ENCODE measurements at regions not wholly inside any gene's neighbourhood (a gene's known extent, or its start where the extent isn't known, plus 50 kb on each side); places are given as distances from the start of the nearest gene placed in this dataset.
A peak's percentile ranks its signal among the peaks of the same experiment; 100 is the strongest.

GRCh38 chr22:49015459-49015858 lies 812.2 kb downstream of the BRD1 start:
- Histone ChIP-seq H3K4me1 (peaks cover 0 to 31% (median 0%) of the 10 kb centered on the region in 4 donors), H3K36me3 (no peaks in the 10 kb centered on the region), H3K27me3 (no peaks in the 10 kb centered on the region), H3K27ac (no peak overlapping the region), H3K9me3 (no peaks in the 10 kb centered on the region), H3K4me3 (no peak overlapping the region)
- no peak for DNase-seq (ENCODE audit: low spot score in 2 of 2)
- TF ChIP-seq CTCF (IDR thresholded peaks at IDR 0.05): no peak
- TF ChIP-seq EP300 (IDR thresholded peaks at IDR 0.05): no peak
- no peak for TF ChIP-seq POLR2A (IDR thresholded peaks at IDR 0.05)
- WGBS, 2 donors: 92 to 93% methylated on average over 13 of the region's 13 CpGs

- Histone ChIP-seq H3K27me3 (no peaks in the 10 kb centered on the region), H3K36me3 (no peaks in the 10 kb centered on the region), H3K4me3 (no peak overlapping the region), H3K4me1 (peaks cover 0 to 31% (median 0%) of the 10 kb centered on the region in 4 donors), H3K9me3 (no peaks in the 10 kb centered on the region), H3K27ac (no peak overlapping the region)
- 67 to 69% methylated on average over 19 to 22 of the region's 24 CpGs for WGBS, 2 donors
- TF ChIP-seq EP300 (IDR thresholded peaks at IDR 0.05) (no peak), POLR2A (IDR thresholded peaks at IDR 0.05) (no peak), CTCF (IDR thresholded peaks at IDR 0.05) (no peak)
- DNase-seq (ENCODE audit: low spot score in 2 of 2): peak in 1 of 2 donors; percentile 8
Measured at GRCh38 chr22:49014227-49015201, 813.2 kb downstream of the BRD1 start.

GRCh38 chr22:49013707-49014106 lies 814.0 kb downstream of the BRD1 start:
- Histone ChIP-seq H3K4me3 (no peak overlapping the region), H3K9me3 (no peaks in the 10 kb centered on the region), H3K4me1 (peaks cover 0 to 31% (median 0%) of the 10 kb centered on the region in 4 donors), H3K36me3 (no peaks in the 10 kb centered on the region), H3K27ac (no peak overlapping the region), H3K27me3 (no peaks in the 10 kb centered on the region)
- DNase-seq (ENCODE audit: low spot score in 2 of 2): no peak
- WGBS, 2 donors: 93 to 97% methylated on average over 12 of the region's 12 CpGs
- TF ChIP-seq CTCF (IDR thresholded peaks at IDR 0.05) (no peak), EP300 (IDR thresholded peaks at IDR 0.05) (no peak), POLR2A (IDR thresholded peaks at IDR 0.05) (no peak)

- WGBS, 2 donors: 65 to 73% methylated on average over 12 of the region's 12 CpGs
Measured at GRCh38 chr22:49012712-49013395, 814.8 kb downstream of the BRD1 start.

More at GRCh38 chr22:49012712-49013395, 814.8 kb downstream of the BRD1 start:
- Histone ChIP-seq H3K27me3 (no peaks in the 10 kb centered on the region), H3K4me3 (no peak overlapping the region), H3K4me1 (peaks cover 0 to 31% (median 0%) of the 10 kb centered on the region in 4 donors), H3K27ac (no peak overlapping the region), H3K36me3 (no peaks in the 10 kb centered on the region), H3K9me3 (no peaks in the 10 kb centered on the region)
- peak in 1 of 2 donors; percentile 9 for DNase-seq (ENCODE audit: low spot score in 2 of 2)
- TF ChIP-seq EP300 (IDR thresholded peaks at IDR 0.05): no peak
- TF ChIP-seq CTCF (IDR thresholded peaks at IDR 0.05): no peak
- no peak for TF ChIP-seq POLR2A (IDR thresholded peaks at IDR 0.05)

All from tibial nerve (tissue), 4 donors.